SJSA1 (cell line): ENCODE measurements at regions not wholly inside any gene's neighbourhood (a gene's known extent, or its start where the extent isn't known, plus 50 kb on each side); places are given as distances from the start of the nearest gene placed in this dataset.

ENCODE experiments used
- DNase-seq, 2 experiments: peaks; one replicate each; pipeline ENCODE4 v3.0.0-alpha.2; 2015 to 2020; ENCODE audit warnings: low spot score in 2 of 2, low read depth in 1 of 2
- H3K27ac ChIP-seq: fragments of 250-450 bp; sonication (Bioruptor Pico); 2 replicates; pipeline ENCODE4 v1.5.1; 2020; ENCODE audit warnings: mild to moderate bottlenecking, moderate library complexity
- H3K27me3 ChIP-seq: fragments of 250-450 bp; sonication (Bioruptor Pico); replicated peaks from 2 replicates; pipeline ENCODE4 v1.5.1; 2020; ENCODE audit warnings: mild to moderate bottlenecking, moderate library complexity
- H3K36me3 ChIP-seq: fragments of 250-450 bp; sonication (Bioruptor Pico); 2 replicates; pipeline ENCODE4 v1.5.1; 2020; ENCODE audit warnings: mild to moderate bottlenecking
- H3K4me1 ChIP-seq: fragments of 250-450 bp; sonication (Bioruptor Pico); replicated peaks from 2 replicates; pipeline ENCODE4 v1.6.1; 2021; ENCODE audit warnings: mild to moderate bottlenecking
- H3K4me3 ChIP-seq: fragments of 250-450 bp; sonication (Bioruptor Pico); 2 replicates; pipeline ENCODE4 v1.5.1; 2020; ENCODE audit warnings: mild to moderate bottlenecking
- H3K9me3 ChIP-seq: fragments of 250-450 bp; sonication (Bioruptor Pico); replicated peaks from 2 replicates; pipeline ENCODE4 v1.5.1; 2020; ENCODE audit warnings: mild to moderate bottlenecking

- H3K27me3 ChIP-seq: no peaks in the 10 kb centered on the region
- no peak overlapping the region for H3K4me3 ChIP-seq
- no peak overlapping the region for H3K27ac ChIP-seq
- H3K4me1 ChIP-seq: no peaks in the 10 kb centered on the region
- no peaks in the 10 kb centered on the region for H3K9me3 ChIP-seq
- H3K36me3 ChIP-seq: no peaks in the 10 kb centered on the region
- DNase-seq: no peak
These were observed 190.8 kb upstream of the SRRM4 start for GRCh38 chr12:118790578-118790977.

GRCh38 chr12:118813778-118814357 is 167.5 kb upstream of the SRRM4 start:
- Histone ChIP-seq H3K4me1 (no peaks in the 10 kb centered on the region), H3K9me3 (no peaks in the 10 kb centered on the region), H3K36me3 (no peaks in the 10 kb centered on the region), H3K4me3 (no peak overlapping the region), H3K27ac (no peak overlapping the region), H3K27me3 (no peaks in the 10 kb centered on the region)
- DNase-seq: no peak

DNA sequence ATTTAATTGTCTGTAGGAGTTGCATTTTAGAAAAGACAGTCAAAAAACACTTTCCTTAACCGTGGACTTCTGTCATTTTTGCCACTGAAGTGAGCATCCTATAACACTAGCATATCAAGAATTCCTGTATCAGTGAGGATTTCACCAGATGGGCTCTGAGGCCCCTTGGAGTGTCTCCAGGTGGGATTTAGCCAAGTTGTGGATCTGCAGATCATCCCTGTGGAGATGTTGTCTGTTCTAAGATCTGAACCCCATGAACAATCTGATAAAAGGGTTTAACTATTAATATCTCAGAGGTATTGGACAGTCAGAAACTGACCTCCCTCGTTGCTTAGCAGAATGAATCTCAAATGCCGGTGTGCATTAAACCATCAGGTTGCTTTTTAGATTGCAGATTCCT is 165.0 kb upstream of the SRRM4 start:
- Histone ChIP-seq H3K36me3 (no peaks in the 10 kb centered on the region), H3K27me3 (no peaks in the 10 kb centered on the region), H3K4me1 (no peaks in the 10 kb centered on the region), H3K4me3 (no peak overlapping the region), H3K9me3 (no peaks in the 10 kb centered on the region), H3K27ac (no peak overlapping the region)
- no peak for DNase-seq

DNA sequence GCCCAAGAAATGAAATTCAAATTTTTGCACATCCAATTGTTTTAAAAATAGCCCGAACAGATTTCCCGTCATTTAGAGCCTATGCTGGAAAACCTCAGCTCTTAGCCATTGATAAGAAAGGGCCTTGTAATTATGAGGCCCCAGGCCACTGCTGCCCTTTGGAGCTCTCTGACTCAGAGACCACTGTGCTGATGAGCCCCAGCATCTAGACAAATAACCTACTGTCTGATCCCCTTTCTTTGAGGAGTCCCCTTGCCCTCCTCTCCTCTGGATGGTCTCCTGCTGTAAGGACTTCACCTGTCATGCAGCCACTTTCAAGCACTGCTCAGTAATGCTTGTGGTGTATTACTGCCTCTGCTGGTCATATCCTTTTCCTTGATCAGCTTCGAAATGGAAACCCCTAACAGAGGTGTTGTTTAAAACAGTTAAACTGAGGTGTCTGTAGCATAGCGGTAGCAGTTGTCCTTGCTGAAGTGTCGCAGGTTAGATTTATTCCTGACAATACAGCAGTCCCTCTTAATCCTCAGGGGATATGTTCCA is 159.9 kb upstream of the SRRM4 start:
- no peak overlapping the region for H3K4me3 ChIP-seq
- no peak overlapping the region for H3K27ac ChIP-seq
- no peaks in the 10 kb centered on the region for H3K9me3 ChIP-seq
- no peak for DNase-seq
- no peaks in the 10 kb centered on the region for H3K4me1 ChIP-seq
- H3K27me3 ChIP-seq: no peaks in the 10 kb centered on the region
- no peaks in the 10 kb centered on the region for H3K36me3 ChIP-seq

DNA sequence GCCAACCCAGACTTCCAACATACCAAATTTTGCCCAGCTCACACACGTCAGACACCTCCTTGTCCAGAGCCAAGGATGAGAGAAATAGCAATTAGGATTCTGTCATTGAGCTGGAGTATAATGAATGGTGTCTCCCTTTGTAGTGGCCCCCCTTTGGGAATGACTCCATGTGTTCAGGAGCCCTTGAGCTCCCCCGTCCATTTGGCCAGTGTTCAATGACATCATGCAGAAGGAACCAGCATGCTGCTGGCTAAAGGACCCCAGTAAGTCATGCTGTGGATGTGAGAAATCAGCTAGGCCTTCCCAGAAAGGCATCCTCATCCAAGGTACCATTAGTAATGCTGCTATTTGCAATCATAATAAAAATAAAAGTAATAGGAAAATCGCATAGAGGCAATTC is 158.8 kb upstream of the SRRM4 start:
- Histone ChIP-seq H3K36me3 (no peaks in the 10 kb centered on the region), H3K9me3 (no peaks in the 10 kb centered on the region), H3K27ac (no peak overlapping the region), H3K27me3 (no peaks in the 10 kb centered on the region), H3K4me3 (no peak overlapping the region), H3K4me1 (no peaks in the 10 kb centered on the region)
- DNase-seq: no peak

DNA sequence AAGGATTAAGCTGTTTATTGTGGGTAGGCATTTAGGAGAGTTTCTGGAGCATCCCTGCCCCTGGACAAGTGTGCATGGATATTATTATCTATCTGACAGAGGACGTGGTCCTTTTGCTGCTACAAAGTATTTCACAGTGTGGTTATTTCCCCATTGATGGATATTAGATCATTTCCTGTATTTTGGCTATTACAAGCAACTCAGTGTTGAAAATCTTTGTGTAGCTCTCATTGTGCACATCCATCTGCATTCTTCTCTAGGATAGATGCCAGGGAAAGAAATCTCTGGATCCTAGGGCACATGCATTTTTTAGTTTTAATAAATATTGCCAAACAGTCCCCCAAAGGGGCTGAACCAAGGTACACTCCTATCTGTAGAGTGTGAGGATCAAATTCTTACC is 154.3 kb upstream of the SRRM4 start:
- no peaks in the 10 kb centered on the region for H3K36me3 ChIP-seq
- H3K4me1 ChIP-seq: no peaks in the 10 kb centered on the region
- H3K27ac ChIP-seq: no peak overlapping the region
- H3K27me3 ChIP-seq: no peaks in the 10 kb centered on the region
- no peak overlapping the region for H3K4me3 ChIP-seq
- DNase-seq: no peak
- H3K9me3 ChIP-seq: no peaks in the 10 kb centered on the region; the same call in 1 of the 2 replicates

DNA sequence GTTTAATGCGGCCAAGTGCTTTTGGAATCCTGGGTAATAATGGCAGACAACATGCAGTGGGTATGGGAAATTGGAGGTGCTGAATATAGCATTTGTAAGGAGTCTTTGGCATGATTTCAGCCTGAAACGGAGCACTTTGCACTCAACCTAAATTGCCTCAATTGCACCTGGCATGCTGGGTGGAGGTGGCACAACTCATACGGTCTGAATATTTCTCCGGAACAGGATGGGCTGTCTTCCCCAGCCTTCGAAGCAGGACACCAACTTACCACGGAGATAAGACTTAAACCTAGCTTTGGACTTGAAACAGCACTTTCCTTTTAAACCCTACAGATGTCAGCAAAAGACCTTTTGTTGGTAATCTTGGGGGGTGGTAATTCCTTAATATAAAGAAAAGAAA is 153.7 kb upstream of the SRRM4 start:
- no peak for DNase-seq
- Histone ChIP-seq H3K27me3 (no peaks in the 10 kb centered on the region), H3K9me3 (no peaks in the 10 kb centered on the region; the same call in 1 of the 2 replicates), H3K4me3 (no peak overlapping the region), H3K27ac (no peak overlapping the region), H3K4me1 (no peaks in the 10 kb centered on the region), H3K36me3 (no peaks in the 10 kb centered on the region)

- H3K4me3 ChIP-seq: no peak overlapping the region
- H3K27ac ChIP-seq: no peak overlapping the region
- H3K4me1 ChIP-seq: no peaks in the 10 kb centered on the region
- H3K9me3 ChIP-seq: peaks cover 2% of the 10 kb centered on the region; the same call in 1 of the 2 replicates
- no peak for DNase-seq
- no peaks in the 10 kb centered on the region for H3K27me3 ChIP-seq
- H3K36me3 ChIP-seq: no peaks in the 10 kb centered on the region
These were observed 151.0 kb upstream of the SRRM4 start for GRCh38 chr12:118830296-118830695.

DNA sequence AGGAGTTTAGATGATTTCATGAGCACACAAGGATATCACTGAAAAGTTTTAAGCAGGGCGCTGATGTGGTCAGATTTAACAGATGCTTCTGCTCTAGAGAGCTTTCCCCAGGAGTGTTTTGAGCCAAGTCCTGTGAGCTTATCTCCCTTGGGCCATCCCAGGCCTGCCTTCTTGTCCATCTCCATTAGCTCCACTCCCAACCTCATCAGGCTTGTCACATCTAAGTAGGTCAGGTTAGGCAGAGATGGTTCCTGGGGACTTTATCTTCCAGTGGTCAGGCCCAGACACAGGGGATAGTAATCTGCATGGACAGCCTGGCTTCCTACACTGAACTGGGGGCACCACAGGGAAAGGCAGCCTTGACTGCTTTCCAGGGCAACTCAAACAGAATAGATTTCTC is 145.4 kb upstream of the SRRM4 start:
- Histone ChIP-seq H3K27me3 (no peaks in the 10 kb centered on the region), H3K4me3 (no peak overlapping the region), H3K9me3 (0 out of 2 replicates have a peak, but pooled peaks cover 2% of the 10 kb centered on the region), H3K36me3 (no peaks in the 10 kb centered on the region), H3K4me1 (no peaks in the 10 kb centered on the region), H3K27ac (no peak overlapping the region)
- no peak for DNase-seq

DNA sequence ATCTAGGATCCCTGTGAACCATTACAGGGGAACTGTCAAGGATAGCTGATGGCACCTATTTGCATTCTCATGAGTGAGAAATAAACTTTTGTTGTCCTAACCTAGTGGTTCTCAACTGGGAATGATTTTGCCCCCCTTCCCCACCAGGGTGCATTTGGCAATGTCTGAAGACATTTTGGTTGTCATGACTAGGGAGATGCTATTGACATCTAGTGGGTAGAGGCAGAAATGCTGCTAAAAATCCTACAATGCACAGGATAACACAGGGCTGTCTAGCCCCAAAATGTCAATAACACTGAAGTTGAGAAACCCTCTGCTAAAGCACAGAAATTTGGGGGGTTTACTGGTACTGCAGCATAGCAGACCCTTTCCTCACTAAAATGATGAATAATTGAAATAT is 140.9 kb upstream of the SRRM4 start:
- Histone ChIP-seq H3K4me3 (no peak overlapping the region), H3K27ac (no peak overlapping the region), H3K36me3 (no peaks in the 10 kb centered on the region), H3K9me3 (no peaks in the 10 kb centered on the region), H3K4me1 (no peaks in the 10 kb centered on the region), H3K27me3 (no peaks in the 10 kb centered on the region)
- DNase-seq: no peak

GRCh38 chr12:118840878-118841277 is 140.5 kb upstream of the SRRM4 start:
- Histone ChIP-seq H3K27ac (no peak overlapping the region), H3K9me3 (no peaks in the 10 kb centered on the region), H3K27me3 (no peaks in the 10 kb centered on the region), H3K4me1 (no peaks in the 10 kb centered on the region), H3K4me3 (no peak overlapping the region), H3K36me3 (no peaks in the 10 kb centered on the region)
- DNase-seq: no peak

- Histone ChIP-seq H3K27ac (no peak overlapping the region), H3K9me3 (no peaks in the 10 kb centered on the region), H3K36me3 (no peaks in the 10 kb centered on the region), H3K27me3 (no peaks in the 10 kb centered on the region), H3K4me1 (no peaks in the 10 kb centered on the region), H3K4me3 (no peak overlapping the region)
- no peak for DNase-seq
These were observed 139.8 kb upstream of the SRRM4 start for GRCh38 chr12:118841588-118841987.

DNA sequence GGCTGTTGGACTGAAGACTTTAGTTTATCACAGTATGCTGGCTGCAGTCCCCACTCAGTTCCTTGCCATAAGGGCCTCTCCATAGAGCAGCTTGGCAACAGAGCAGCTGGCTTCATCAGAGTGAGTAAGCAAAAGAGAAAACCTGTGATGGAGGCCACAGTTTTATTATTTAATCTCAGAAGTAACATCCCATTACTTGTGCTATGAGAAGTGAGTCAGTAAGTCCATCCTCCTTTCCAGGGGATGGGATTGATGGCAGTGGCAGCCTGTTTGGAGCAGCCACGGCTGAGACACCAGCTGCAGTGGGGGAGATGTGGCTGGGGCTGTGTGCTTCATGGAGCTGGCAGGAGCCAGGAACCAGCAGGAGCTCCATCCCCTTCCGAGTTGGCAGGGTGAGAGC is 138.5 kb upstream of the SRRM4 start:
- H3K9me3 ChIP-seq: no peaks in the 10 kb centered on the region
- no peaks in the 10 kb centered on the region for H3K27me3 ChIP-seq
- DNase-seq: no peak
- no peaks in the 10 kb centered on the region for H3K4me1 ChIP-seq
- no peak overlapping the region for H3K4me3 ChIP-seq
- no peak overlapping the region for H3K27ac ChIP-seq
- no peaks in the 10 kb centered on the region for H3K36me3 ChIP-seq

DNA sequence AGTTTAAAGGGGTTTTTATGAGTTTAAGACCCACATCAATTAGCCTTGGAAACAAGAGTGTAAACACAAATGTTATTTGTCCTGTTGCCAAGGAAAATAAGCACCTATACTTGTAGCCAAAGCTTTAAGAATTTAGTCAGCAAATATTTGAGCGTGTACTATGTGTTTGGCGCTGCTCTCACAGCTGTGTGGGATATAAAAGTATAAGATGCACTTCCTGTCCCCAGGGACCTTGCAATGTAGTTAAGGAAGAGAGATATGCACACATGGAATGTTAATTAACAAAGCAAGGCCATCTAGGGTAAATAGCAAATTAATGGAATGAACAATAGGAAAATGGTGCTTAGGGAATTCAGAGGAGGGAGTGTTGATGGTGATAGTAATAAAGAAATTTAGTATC is 134.9 kb upstream of the SRRM4 start:
- H3K4me3 ChIP-seq: no peak overlapping the region
- no peaks in the 10 kb centered on the region for H3K36me3 ChIP-seq
- no peaks in the 10 kb centered on the region for H3K27me3 ChIP-seq
- no peaks in the 10 kb centered on the region for H3K9me3 ChIP-seq
- no peak overlapping the region for H3K27ac ChIP-seq
- H3K4me1 ChIP-seq: no peaks in the 10 kb centered on the region
- DNase-seq: no peak

- no peaks in the 10 kb centered on the region for H3K9me3 ChIP-seq
- no peaks in the 10 kb centered on the region for H3K36me3 ChIP-seq
- DNase-seq: no peak
- no peak overlapping the region for H3K4me3 ChIP-seq
- no peak overlapping the region for H3K27ac ChIP-seq
- no peaks in the 10 kb centered on the region for H3K27me3 ChIP-seq
- H3K4me1 ChIP-seq: no peaks in the 10 kb centered on the region
These were observed 131.0 kb upstream of the SRRM4 start for GRCh38 chr12:118850244-118850825.
